Prostate gland (tissue), 2 donors: ENCODE measurements at regions not wholly inside any gene's neighbourhood (a gene's known extent, or its start where the extent isn't known, plus 50 kb on each side); places are given as distances from the start of the nearest gene placed in this dataset.

Experiments used
- POLR2A ChIP-seq: fragments of 450-650 bp; IDR thresholded peaks from one replicate; pipeline ENCODE4 v1.6.1; 2016; ENCODE audit warnings: antibody characterized with exemption, mild to moderate bottlenecking
- POLR2AphosphoS5 ChIP-seq: sonication (generic); formaldehyde crosslinking; IDR thresholded peaks from one replicate; pipeline ENCODE4 v1.6.1; 2017; ENCODE audit warnings: antibody characterized with exemption
- TF ChIP-seq, protein P1 (sequence below), 4 experiments: fragments of 200-600 bp in 2 of 4; fragments of 450-650 bp in 2 of 4; sonication (generic) in 2 of 4; IDR thresholded peaks; 1 replicate in 3 of 4; 2 replicates in 1 of 4; pipeline ENCODE4 v1.5.1; 2016 to 2019; ENCODE audit warnings: antibody characterized with exemption in 4 of 4, mild to moderate bottlenecking in 2 of 4, moderate library complexity in 2 of 4

DNA sequence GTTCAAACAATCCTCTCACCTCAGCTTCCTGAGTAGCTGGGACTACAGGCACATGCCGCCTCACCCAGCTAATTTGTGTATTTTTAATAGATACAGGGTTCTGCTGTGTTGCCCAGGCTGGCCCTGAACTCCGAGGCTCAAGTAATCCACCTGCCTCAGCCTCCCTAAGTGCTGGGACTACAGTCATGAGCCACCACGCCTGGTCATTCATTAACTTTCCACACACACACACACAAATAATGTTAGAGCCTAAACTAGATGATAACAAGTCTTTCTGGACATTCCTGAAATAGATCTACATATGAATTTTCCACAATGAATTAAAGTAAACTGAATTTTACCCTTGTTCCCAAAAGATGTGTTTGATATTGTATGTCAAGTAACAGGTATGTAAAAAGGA lies 776.0 kb downstream of the GALC start:
- TF ChIP-seq, protein P1, sequence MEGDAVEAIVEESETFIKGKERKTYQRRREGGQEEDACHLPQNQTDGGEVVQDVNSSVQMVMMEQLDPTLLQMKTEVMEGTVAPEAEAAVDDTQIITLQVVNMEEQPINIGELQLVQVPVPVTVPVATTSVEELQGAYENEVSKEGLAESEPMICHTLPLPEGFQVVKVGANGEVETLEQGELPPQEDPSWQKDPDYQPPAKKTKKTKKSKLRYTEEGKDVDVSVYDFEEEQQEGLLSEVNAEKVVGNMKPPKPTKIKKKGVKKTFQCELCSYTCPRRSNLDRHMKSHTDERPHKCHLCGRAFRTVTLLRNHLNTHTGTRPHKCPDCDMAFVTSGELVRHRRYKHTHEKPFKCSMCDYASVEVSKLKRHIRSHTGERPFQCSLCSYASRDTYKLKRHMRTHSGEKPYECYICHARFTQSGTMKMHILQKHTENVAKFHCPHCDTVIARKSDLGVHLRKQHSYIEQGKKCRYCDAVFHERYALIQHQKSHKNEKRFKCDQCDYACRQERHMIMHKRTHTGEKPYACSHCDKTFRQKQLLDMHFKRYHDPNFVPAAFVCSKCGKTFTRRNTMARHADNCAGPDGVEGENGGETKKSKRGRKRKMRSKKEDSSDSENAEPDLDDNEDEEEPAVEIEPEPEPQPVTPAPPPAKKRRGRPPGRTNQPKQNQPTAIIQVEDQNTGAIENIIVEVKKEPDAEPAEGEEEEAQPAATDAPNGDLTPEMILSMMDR (IDR thresholded peaks at IDR 0.05) = no peak
- no peak for TF ChIP-seq POLR2AphosphoS5
- TF ChIP-seq POLR2A = no peak
